Mesenchymal stem cell (in vitro differentiated cells and primary cell): ENCODE measurements at regions not wholly inside any gene's neighbourhood (a gene's known extent, or its start where the extent isn't known, plus 50 kb on each side); places are given as distances from the start of the nearest gene placed in this dataset.

Source experiments
- DNase-seq: peaks from one replicate; pipeline ENCODE4 v3.0.0-alpha.2; 2013
- H2AFZ ChIP-seq: one replicate; pipeline ENCODE4 v1.6.1; 2013; ENCODE audit warnings: low read depth, mild to moderate bottlenecking, control low read depth, inconsistent platforms, low read length, moderate library complexity
- H2AK5ac ChIP-seq: 2 replicates; pipeline ENCODE4 v1.6.1; 2013; ENCODE audit warnings: low read length, moderate library complexity, mild to moderate bottlenecking, inconsistent platforms; ENCODE audit not compliant: severe bottlenecking
- H2BK120ac ChIP-seq: one replicate; pipeline ENCODE4 v1.6.1; 2013; ENCODE audit warnings: low read depth, mild to moderate bottlenecking, inconsistent platforms, low read length, moderate library complexity
- H2BK12ac ChIP-seq, 2 experiments: one replicate each; pipeline ENCODE4 v1.6.1; 2013; ENCODE audit warnings: inconsistent platforms in 2 of 2, low read length in 2 of 2, mild to moderate bottlenecking in 2 of 2, moderate library complexity in 2 of 2, control low read depth in 1 of 2
- H2BK15ac ChIP-seq: one replicate; pipeline ENCODE4 v1.6.1; 2013; ENCODE audit warnings: mild to moderate bottlenecking, low read depth, inconsistent platforms; ENCODE audit not compliant: poor library complexity, severe bottlenecking
- H2BK5ac ChIP-seq: 2 replicates; pipeline ENCODE4 v1.6.1; 2013; ENCODE audit warnings: low read depth, mild to moderate bottlenecking, low read length, control low read depth, inconsistent platforms; ENCODE audit not compliant: poor library complexity, severe bottlenecking
- H3K14ac ChIP-seq, 2 experiments: one replicate each; pipeline ENCODE4 v1.6.1; 2013; ENCODE audit warnings: inconsistent platforms in 2 of 2, low read length in 2 of 2, control low read depth in 1 of 2, mild to moderate bottlenecking in 1 of 2, moderate library complexity in 1 of 2
- H3K18ac ChIP-seq, 2 experiments: one replicate each; pipeline ENCODE4 v1.6.1; 2013; ENCODE audit warnings: inconsistent platforms in 2 of 2, low read length in 2 of 2, control low read depth in 1 of 2, low read depth in 1 of 2, mild to moderate bottlenecking in 1 of 2
- H3K23ac ChIP-seq, 2 experiments: one replicate each; pipeline ENCODE4 v1.6.1; 2013; ENCODE audit warnings: inconsistent platforms in 2 of 2, low read length in 2 of 2, mild to moderate bottlenecking in 2 of 2, moderate library complexity in 2 of 2, control low read depth in 1 of 2
- H3K27ac ChIP-seq: 2 replicates; pipeline ENCODE4 v1.5.1; 2013; ENCODE audit warnings: mild to moderate bottlenecking, moderate library complexity, low read length, control low read depth, inconsistent platforms; ENCODE audit not compliant: poor library complexity, severe bottlenecking
- H3K27me3 ChIP-seq, 2 experiments: 2 replicates each; pipeline versions ENCODE4 v1.6.1 to v1.7.0; 2013; ENCODE audit warnings: low read length in 2 of 2, mild to moderate bottlenecking in 2 of 2, moderate library complexity in 2 of 2, control low read depth in 1 of 2, inconsistent platforms in 1 of 2; ENCODE audit not compliant: control insufficient read depth in 1 of 2, insufficient read depth in 1 of 2
- H3K36me3 ChIP-seq, 2 experiments: 2 replicates each; pipeline versions ENCODE4 v1.6.1 to v1.7.0; 2013; ENCODE audit warnings: low read length in 2 of 2, control low read depth in 1 of 2, inconsistent platforms in 1 of 2, low read depth in 1 of 2, mild to moderate bottlenecking in 1 of 2; ENCODE audit not compliant: insufficient read depth in 2 of 2, control insufficient read depth in 1 of 2
- H3K4ac ChIP-seq, 2 experiments: one replicate each; pipeline ENCODE4 v1.6.1; 2013; ENCODE audit warnings: inconsistent platforms in 2 of 2, low read length in 2 of 2, mild to moderate bottlenecking in 2 of 2, moderate library complexity in 2 of 2, control low read depth in 1 of 2, low read depth in 1 of 2
- H3K4me1 ChIP-seq: 2 replicates; pipeline ENCODE4 v1.6.1; 2013; ENCODE audit warnings: low read depth, low read length, control low read depth; ENCODE audit not compliant: control insufficient read depth, insufficient read depth
- H3K4me2 ChIP-seq: 2 replicates; pipeline ENCODE4 v1.6.1; 2013; ENCODE audit warnings: low read length, mild to moderate bottlenecking, inconsistent platforms; ENCODE audit not compliant: poor library complexity, severe bottlenecking
- H3K4me3 ChIP-seq, 2 experiments: 2 replicates each; pipeline versions ENCODE4 v1.5.1 to v1.7.0; 2013; ENCODE audit warnings: low read length in 2 of 2, mild to moderate bottlenecking in 2 of 2, control low read depth in 1 of 2, low read depth in 1 of 2; ENCODE audit not compliant: insufficient read depth in 1 of 2
- H3K79me1 ChIP-seq: replicated peaks from 2 replicates; pipeline ENCODE4 v1.6.1; 2013; ENCODE audit warnings: mild to moderate bottlenecking, control low read depth, low read length, inconsistent platforms; ENCODE audit not compliant: poor library complexity, severe bottlenecking
- H3K9ac ChIP-seq: 2 replicates; pipeline ENCODE4 v1.7.0; 2013; ENCODE audit warnings: mild to moderate bottlenecking, low read length, moderate library complexity
- H3K9me3 ChIP-seq: 2 replicates; pipeline ENCODE4 v1.7.0; 2013; ENCODE audit warnings: mild to moderate bottlenecking, low read length; ENCODE audit not compliant: control insufficient read depth
- H4K8ac ChIP-seq: one replicate; pipeline ENCODE4 v1.6.1; 2013; ENCODE audit warnings: inconsistent platforms, mild to moderate bottlenecking, low read length, moderate library complexity
- H4K91ac ChIP-seq: one replicate; pipeline ENCODE4 v1.6.1; 2013; ENCODE audit warnings: mild to moderate bottlenecking, low read length, inconsistent platforms
- WGBS: methylation state at CpG from one replicate; pipeline ENCODE4 v1.1.7; 2013; ENCODE audit warnings: mixed read lengths; 5-methylcytosine and 5-hydroxymethylcytosine counted together

- Histone ChIP-seq H3K4me3 (no peak overlapping the region), H3K4ac (no peak overlapping the region), H2BK15ac (no peak overlapping the region), H2AFZ (no peak overlapping the region), H2BK12ac (no peak overlapping the region), H3K27ac (no peak overlapping the region), H2BK5ac (no peak overlapping the region), H3K18ac (no peak overlapping the region), H2BK120ac (no peak overlapping the region), H3K23ac (no peak overlapping the region), H4K91ac (no peak overlapping the region), H3K36me3 (no peaks in the 10 kb centered on the region), H3K9me3 (peaks cover 2% of the 10 kb centered on the region), H4K8ac (no peak overlapping the region), H3K27me3 (no peaks in the 10 kb centered on the region), H3K4me2 (no peak overlapping the region), H3K14ac (no peak overlapping the region), H3K9ac (no peak overlapping the region), H2AK5ac (no peak overlapping the region), H3K4me1 (no peaks in the 10 kb centered on the region), H3K79me1 (no peaks in the 10 kb centered on the region)
- no peak for DNase-seq
Observed at GRCh38 chr16:72598696-72599095, 426.7 kb upstream of the PMFBP1 start.

- Histone ChIP-seq H3K27me3 (no peaks in the 10 kb centered on the region), H2AFZ (no peak overlapping the region), H2BK5ac (no peak overlapping the region), H3K18ac (no peak overlapping the region), H3K9me3 (peaks cover 2% of the 10 kb centered on the region), H3K9ac (no peak overlapping the region), H2BK15ac (no peak overlapping the region), H3K23ac (no peak overlapping the region), H2BK12ac (no peak overlapping the region), H3K27ac (no peak overlapping the region), H3K4me3 (no peak overlapping the region), H3K79me1 (no peaks in the 10 kb centered on the region), H3K4ac (no peak overlapping the region), H3K36me3 (no peaks in the 10 kb centered on the region), H2AK5ac (no peak overlapping the region), H3K4me2 (no peak overlapping the region), H3K14ac (no peak overlapping the region), H4K91ac (no peak overlapping the region), H2BK120ac (no peak overlapping the region), H4K8ac (no peak overlapping the region), H3K4me1 (no peaks in the 10 kb centered on the region)
- no peak for DNase-seq
- 95% methylated on average over 2 of the region's 3 CpGs for WGBS
Observed at GRCh38 chr16:72597938-72598337, 426.0 kb upstream of the PMFBP1 start.

- no peak for DNase-seq
- Histone ChIP-seq H3K14ac (no peak overlapping the region), H3K4me2 (no peak overlapping the region), H2BK15ac (no peak overlapping the region), H3K9me3 (no peaks in the 10 kb centered on the region), H3K4ac (no peak overlapping the region), H2BK12ac (no peak overlapping the region), H3K79me1 (no peaks in the 10 kb centered on the region), H2BK120ac (no peak overlapping the region), H4K8ac (no peak overlapping the region), H3K18ac (no peak overlapping the region), H2BK5ac (no peak overlapping the region), H3K27ac (no peak overlapping the region), H2AK5ac (no peak overlapping the region), H3K36me3 (no peaks in the 10 kb centered on the region), H4K91ac (no peak overlapping the region), H2AFZ (no peak overlapping the region), H3K23ac (no peak overlapping the region), H3K27me3 (no peaks in the 10 kb centered on the region), H3K4me1 (no peaks in the 10 kb centered on the region), H3K9ac (no peak overlapping the region), H3K4me3 (no peak overlapping the region)
- WGBS: 93% methylated on average over 2 of the region's 3 CpGs
Observed at GRCh38 chr16:72596373-72596772, 424.4 kb upstream of the PMFBP1 start.

GRCh38 chr16:72590151-72590937 is 418.4 kb upstream of the PMFBP1 start:
- Histone ChIP-seq H3K18ac (no peak overlapping the region), H4K91ac (no peak overlapping the region), H2AK5ac (no peak overlapping the region), H3K79me1 (no peaks in the 10 kb centered on the region), H3K36me3 (no peaks in the 10 kb centered on the region), H3K4ac (no peak overlapping the region), H3K14ac (no peak overlapping the region), H3K4me2 (no peak overlapping the region), H3K23ac (no peak overlapping the region), H2BK15ac (no peak overlapping the region), H4K8ac (no peak overlapping the region), H2BK5ac (no peak overlapping the region), H3K4me1 (no peaks in the 10 kb centered on the region), H2AFZ (no peak overlapping the region), H3K4me3 (no peak overlapping the region), H3K27me3 (no peaks in the 10 kb centered on the region), H3K9ac (no peak overlapping the region), H3K27ac (no peak overlapping the region), H2BK120ac (no peak overlapping the region), H2BK12ac (no peak overlapping the region), H3K9me3 (no peaks in the 10 kb centered on the region)
- whole genome bisulfite sequencing: 100% methylated on average over 2 of the region's 2 CpGs
- no peak for DNase-seq
